PC-9 (cell line): ENCODE measurements at regions not wholly inside any gene's neighbourhood (a gene's known extent, or its start where the extent isn't known, plus 50 kb on each side); places are given as distances from the start of the nearest gene placed in this dataset.

Experiments used
- CTCF ChIP-seq: fragments of 200-600 bp; sonication (generic); conservative IDR thresholded peaks from 2 replicates; pipeline ENCODE4 v1.6.1; 2017; ENCODE audit warnings: mixed run types, antibody characterized with exemption, mild to moderate bottlenecking, moderate library complexity
- EZH2 ChIP-seq: fragments of 200-600 bp; sonication (generic); IDR thresholded peaks from 2 replicates; pipeline ENCODE4 v1.8.0; 2017; ENCODE audit warnings: antibody characterized with exemption, low read depth

GRCh38 chr5:2271316-2271715, 388.6 kb upstream of the IRX4 start:
- TF ChIP-seq CTCF: no peak
- TF ChIP-seq EZH2: no peak
